Fibroblast of skin of left quadriceps (primary cell): ENCODE measurements at regions not wholly inside any gene's neighbourhood (a gene's known extent, or its start where the extent isn't known, plus 50 kb on each side); places are given as distances from the start of the nearest gene placed in this dataset.

Source experiments
- DNase-seq, 2 experiments: peaks; one replicate each; pipeline ENCODE4 v3.0.0-alpha.2; 2013; ENCODE audit warnings: low read depth in 2 of 2

GRCh38 chr5:4804691-4805360, 335.3 kb upstream of the ADAMTS16 start:
- no peak for DNase-seq

DNA sequence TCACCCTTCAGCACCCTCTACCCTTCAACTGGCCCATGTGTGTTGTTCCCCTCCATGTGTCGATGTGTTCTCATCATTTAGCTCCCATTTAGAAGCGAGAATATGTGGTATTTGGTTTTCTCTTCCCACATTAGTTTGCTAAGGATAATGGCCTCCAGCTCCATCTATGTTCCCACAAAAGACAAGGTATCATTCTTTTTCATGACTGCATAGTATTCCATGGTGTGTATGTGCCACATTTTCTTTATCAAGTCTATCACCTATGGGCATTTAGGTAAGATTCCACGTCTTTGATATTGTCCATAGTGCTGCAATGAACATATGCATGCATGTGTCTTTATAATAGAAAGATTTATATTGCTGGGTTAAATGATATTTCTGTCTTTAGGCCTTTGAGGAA, 325.1 kb upstream of the ADAMTS16 start:
- DNase-seq, result no peak

- no peak for DNase-seq
Observed at GRCh38 chr5:4817767-4818166, 322.4 kb upstream of the ADAMTS16 start.

- no peak for DNase-seq
Observed at GRCh38 chr5:4831325-4831724, 308.8 kb upstream of the ADAMTS16 start.

GRCh38 chr5:4832471-4832870, 307.7 kb upstream of the ADAMTS16 start:
- no peak for DNase-seq

- DNase-seq, result no peak
Observed at GRCh38 chr5:4833104-4833738, 306.9 kb upstream of the ADAMTS16 start.

DNA sequence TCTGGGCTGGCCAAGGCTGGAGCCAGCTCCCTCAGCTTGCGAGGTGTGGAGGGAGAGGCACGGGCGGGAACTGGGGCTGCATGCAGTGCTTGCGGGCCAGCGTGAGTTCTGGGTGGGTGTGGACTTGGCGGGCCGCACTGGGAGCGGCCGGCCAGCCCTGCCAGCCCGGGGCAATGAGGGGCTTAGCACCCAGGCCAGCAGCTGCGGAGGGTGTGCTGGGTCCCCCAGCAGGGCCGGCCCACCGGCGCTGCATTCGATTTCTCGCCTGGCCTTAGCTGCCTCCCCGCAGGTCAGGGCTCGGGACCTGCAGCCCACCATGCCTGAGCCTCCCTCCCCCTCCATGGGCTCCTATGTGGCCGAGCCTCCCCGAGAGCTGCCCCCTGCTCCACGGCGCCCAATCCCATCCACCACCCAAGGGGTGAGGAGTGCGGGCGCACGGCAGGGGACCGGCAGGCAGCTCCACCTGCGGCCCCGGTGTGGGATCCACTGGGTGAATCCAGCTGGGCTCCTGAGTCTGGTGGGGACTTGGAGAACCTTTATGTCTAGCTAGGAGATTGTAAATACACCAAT, 302.6 kb upstream of the ADAMTS16 start:
- DNase-seq, result no peak

DNA sequence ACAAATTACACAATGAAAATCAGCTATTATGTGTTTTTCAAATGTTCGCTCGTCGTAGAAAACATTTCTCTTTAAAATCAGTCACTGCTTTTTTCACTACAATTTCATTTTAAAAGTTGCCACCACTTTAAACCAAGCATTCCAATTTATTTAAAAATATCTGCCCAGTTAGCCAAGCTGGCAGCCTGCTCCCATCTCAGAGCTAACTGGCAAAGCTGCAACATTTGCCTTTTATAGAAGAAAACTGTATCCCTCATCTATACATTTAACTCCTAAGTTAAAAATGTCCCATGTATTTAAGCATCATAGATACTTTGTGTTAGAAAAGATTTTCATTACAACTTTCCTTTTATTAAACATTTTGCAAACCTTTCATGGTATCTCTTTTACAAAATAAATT, 294.9 kb upstream of the ADAMTS16 start:
- DNase-seq, result no peak

DNA sequence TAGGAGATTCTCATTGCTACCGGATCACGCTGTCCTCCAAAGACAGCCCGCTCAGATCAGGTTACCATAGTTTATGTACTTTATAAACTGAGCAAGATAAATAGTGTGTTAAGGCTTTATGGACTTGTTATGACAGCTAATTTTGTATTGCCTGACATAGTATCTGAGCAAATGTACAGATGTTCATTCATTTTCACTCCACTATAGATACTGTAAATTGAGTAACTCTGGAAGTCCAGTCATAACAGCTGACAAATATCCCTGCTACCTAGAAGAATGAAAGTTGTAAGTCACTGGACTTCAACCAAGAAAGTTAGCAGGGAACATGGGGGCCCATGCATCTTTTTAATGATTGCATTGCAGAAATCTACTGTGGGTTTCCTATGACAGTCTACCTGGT, 292.4 kb upstream of the ADAMTS16 start:
- DNase-seq, result no peak

- DNase-seq, result no peak
Observed at GRCh38 chr5:4855036-4855435, 285.1 kb upstream of the ADAMTS16 start.

DNA sequence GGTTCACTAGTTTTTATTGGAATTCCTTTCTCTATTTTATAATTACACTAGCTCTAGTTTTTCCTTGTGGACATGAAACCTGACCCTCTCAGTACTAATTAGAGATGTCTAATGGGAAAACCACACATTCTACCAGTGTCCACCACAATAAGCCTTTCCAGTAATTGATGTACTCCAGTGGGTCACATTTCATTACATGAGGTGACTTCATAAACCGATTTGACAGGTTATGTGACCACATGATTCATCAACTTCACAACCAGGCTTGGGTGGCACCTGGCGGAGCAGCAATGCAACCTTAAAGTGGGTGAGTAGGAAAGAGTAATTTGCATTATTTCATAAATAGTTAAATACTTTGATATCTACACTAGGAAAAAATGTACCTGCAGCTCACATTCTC, 284.2 kb upstream of the ADAMTS16 start:
- no peak for DNase-seq

DNA sequence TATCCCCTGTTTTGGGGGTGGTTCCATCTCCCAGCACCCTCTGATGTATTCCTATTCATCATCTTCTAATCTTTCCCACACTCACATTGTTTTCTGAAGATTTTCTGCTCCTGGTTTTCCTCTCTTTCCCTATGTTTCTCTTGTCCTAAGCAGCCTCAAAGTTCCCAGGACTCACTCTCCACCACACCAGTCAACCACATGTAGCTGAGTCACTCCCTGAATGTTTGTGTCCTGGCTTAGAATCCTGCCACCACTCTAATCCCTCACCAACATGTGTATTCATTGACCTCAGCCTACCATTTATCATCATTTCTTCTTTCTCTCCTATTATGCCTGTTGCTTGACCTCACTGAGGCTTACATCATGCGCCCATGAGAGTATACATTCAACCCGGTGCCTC, 282.4 kb upstream of the ADAMTS16 start:
- DNase-seq, result no peak

DNA sequence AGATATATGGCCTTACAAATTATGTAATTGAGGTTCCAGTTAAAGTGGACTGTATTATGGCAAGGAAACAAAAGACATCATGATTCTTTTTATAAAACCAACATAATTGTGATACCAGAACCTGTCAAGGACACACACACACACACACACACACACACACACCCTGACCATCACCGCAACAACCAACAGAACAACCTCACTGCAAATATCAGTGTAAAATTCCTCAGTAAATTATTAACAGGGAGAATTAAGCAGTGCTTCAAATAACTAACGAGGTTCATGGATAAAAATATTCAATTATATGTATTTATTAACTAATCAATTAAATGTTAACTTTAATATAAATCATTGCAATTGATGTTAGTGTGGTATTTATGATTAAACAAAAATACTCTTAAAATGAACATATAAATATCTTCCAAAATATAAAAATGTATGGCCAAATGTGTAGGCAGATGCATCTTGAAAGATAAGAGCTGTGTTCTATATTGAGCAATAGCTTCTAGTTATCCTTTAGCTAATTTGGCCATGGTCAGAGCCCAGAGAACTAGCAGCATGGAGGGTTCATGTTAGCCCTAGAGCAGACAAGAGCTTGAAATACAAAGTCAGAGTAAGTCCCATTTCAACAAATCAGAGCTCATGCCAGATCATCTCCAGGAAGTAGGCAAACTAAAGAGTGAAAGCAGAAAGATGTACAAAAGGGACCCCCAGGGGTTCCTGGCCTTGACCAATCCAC, 280.5 kb upstream of the ADAMTS16 start:
- no peak for DNase-seq

GRCh38 chr5:4860631-4861030, 279.5 kb upstream of the ADAMTS16 start:
- DNase-seq, result no peak

GRCh38 chr5:4862500-4862899, 277.6 kb upstream of the ADAMTS16 start:
- peak; percentile 5 to 20 for DNase-seq

DNA sequence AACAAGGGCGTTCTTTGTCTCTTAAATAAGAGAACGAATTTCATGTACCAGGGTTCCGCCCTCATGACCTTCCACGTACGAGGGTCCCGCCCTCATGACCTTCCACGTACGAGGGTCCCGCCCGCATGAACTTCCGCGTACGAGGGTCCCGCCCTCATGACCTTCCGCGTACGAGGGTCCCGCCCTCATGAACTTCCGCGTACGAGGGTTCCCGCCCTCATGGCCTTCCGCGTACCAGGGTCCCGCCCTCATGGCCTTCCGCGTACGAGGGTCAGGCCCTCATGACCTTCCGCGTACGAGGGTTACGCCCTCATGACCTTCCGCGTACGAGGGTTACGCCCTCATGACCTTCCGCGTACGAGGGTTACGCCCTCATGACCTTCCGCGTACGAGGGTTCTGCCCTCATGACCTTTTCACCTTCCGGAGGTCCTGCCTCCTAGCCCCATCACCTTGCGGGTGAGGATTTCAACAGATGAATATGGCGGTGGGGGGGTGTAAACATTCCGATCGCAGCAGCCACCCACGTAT, 273.9 kb upstream of the ADAMTS16 start:
- DNase-seq, result no peak

GRCh38 chr5:4866817-4867216, 273.3 kb upstream of the ADAMTS16 start:
- DNase-seq, result no peak

- peak in 1 of 2 experiments; percentile 3 for DNase-seq
Observed at GRCh38 chr5:4868140-4868735, 271.9 kb upstream of the ADAMTS16 start.

DNA sequence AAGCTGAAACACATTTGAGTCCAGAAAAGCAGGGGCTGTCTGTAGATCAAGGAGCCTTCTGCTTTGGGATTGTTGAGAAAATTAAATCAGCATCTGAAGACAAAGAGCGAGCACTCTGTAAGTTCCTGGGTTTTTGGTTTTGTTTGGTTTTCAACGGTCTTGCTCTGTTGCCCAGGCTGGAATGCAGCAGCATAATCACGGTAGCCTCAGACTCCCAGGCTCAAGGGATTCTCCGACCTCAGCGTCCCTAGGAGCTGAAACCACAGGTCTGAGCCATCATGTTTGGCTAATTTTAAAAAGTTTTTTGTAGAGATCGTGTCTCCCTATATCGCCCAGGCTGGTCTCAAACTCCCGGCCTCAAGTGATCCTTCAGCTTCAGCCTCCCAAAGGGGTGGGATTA, 266.5 kb upstream of the ADAMTS16 start:
- no peak for DNase-seq

DNA sequence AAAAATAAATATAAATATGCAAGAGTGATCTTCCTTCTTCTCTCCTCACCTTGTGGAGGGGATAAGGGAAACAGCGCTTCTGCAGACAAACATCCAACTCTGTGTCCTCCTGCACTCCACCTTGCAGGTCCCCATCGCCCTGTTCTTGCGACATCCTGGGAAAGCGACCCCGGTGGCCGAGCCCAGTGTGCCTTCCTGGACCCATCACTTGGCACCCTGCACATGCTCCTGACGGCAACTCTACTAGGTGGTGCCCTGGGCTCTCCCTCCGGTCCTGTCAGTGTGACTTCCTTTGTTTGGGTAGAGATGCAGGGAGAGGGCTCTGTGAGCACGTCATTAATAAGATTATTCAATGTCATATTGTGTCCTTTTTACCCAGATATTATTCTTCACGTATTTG, 266.0 kb upstream of the ADAMTS16 start:
- no peak for DNase-seq

DNA sequence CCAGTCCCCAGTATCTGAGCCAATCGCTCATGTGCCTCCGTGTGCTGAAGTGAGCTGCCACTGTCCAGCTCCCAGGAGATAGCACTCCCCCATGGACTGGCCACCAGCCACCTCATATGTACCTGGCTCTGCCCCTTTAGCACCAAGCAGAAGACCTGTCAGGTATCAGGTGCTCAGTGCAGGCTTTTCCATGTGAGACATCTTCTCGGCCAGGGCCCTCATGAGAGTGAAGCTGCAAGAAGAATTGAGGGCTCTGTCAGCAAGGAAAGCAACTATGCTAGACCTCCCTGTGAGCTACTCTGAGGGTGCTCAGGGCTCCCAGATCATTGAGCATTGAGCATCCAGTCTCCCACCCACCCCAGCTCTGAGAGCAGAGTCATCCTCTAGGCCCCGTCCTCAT, 264.2 kb upstream of the ADAMTS16 start:
- DNase-seq, result no peak

DNA sequence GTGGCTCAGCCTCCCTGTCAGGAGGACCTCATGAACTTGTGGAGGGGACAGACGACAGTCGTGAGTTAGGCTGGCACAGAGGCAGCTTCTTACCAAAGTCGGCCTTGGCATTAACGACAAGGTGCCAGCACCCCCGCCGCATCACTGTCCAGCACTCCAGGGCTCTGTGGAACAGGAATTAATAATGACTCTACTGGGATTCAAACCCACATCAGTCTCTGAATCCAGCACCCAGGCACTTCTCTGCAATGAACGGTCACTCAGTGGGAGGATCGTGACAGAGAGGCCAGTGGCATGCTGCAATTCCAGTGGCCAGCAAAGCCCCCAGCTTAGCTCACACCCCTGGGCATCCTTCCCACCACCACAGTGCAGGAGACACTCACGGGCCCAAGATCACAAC, 263.3 kb upstream of the ADAMTS16 start:
- no peak for DNase-seq
